ENCODE measurements at regions not wholly inside any gene's neighbourhood (a gene's known extent, or its start where the extent isn't known, plus 50 kb on each side); places are given as distances from the start of the nearest gene placed in this dataset.

DNA sequence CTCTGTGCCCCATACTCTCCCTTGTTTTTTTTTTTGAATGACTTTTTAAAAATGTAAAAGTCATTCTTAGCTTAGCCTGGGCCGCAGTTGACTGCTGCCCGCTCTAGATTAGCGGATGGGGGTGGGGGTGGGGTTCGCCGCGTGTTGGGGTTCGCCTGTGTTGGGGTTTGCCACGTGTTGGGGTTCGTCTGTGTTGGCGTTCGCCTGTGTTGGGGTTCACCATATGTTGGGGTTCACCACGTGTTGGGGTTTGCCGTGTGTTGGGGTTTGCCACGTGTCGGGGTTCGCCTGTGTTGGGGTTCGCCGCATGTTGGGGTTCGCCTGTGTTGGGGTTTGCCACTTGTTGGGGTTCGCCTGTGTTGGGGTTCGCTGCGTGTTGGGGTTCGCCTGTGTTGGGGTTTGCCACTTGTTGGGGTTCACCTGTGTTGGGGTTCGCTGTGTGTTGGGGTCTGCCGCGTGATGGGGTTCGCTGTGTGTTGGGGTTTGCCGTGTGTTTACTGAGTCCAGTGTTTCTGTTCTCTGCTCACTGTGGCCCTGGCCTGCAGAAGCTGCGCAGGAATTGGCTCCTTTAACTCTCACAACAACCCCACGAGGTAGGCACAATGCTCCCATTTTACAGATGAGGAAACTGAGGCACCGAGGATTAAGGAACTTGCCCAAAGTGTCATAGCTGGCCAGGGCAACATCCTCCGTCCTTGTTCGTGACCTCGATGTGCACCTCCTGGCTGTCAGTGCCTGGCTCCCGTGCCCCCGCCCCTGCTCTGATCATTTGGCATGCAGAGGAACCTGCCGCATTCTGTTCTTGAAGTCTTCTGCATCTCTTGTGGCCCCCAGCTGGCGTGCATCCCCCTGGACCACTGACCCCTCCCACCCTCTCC, 96.6 kb upstream of the CIBAR2 start:
- no peak overlapping the region for H3K27ac ChIP-seq

DNA sequence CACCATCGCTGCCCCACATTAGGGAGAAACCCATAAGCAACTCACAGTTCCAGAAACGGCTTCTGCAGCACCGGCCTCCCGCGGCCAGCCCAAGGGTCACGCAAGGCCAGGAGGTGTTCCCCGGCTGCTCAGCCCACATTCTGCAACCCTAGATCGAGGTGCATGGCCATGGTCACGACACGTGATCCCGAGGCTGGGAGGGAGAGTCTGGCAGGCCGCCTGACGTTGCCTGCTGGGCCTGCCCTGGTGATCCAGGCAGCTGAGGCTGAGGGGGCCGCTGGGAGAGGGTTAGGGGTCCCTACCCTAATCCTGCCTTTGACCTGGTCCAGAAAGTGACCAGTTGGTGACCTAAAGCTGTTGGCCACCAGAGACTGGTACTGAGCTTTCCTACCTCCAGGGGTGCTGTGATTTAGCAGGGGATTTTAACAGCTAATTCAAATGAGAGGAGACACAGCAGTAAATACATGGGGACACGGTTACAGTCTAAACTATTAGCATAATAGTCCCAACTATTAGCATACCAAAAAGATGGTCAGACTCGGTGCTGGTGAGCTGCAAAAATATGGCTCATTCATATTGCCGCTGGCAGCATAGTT, 97.4 kb upstream of the CIBAR2 start:
- no peak overlapping the region for H3K27ac ChIP-seq
- no peaks in the 10 kb centered on the region for H3K9me3 ChIP-seq
- H3K27me3 ChIP-seq = no peaks in the 10 kb centered on the region
- TF ChIP-seq POLR2A (IDR thresholded peaks at IDR 0.05) = no peak
- TF ChIP-seq, protein P1, sequence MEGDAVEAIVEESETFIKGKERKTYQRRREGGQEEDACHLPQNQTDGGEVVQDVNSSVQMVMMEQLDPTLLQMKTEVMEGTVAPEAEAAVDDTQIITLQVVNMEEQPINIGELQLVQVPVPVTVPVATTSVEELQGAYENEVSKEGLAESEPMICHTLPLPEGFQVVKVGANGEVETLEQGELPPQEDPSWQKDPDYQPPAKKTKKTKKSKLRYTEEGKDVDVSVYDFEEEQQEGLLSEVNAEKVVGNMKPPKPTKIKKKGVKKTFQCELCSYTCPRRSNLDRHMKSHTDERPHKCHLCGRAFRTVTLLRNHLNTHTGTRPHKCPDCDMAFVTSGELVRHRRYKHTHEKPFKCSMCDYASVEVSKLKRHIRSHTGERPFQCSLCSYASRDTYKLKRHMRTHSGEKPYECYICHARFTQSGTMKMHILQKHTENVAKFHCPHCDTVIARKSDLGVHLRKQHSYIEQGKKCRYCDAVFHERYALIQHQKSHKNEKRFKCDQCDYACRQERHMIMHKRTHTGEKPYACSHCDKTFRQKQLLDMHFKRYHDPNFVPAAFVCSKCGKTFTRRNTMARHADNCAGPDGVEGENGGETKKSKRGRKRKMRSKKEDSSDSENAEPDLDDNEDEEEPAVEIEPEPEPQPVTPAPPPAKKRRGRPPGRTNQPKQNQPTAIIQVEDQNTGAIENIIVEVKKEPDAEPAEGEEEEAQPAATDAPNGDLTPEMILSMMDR (IDR thresholded peaks at IDR 0.05) = no peak
- no peak for TF ChIP-seq POLR2AphosphoS5 (IDR thresholded peaks at IDR 0.05; ENCODE audit: insufficient read depth in 1 of 2, low read depth in 1 of 2)
- H3K36me3 ChIP-seq = no peaks in the 10 kb centered on the region
- no peak overlapping the region for H3K4me3 ChIP-seq
- intact Hi-C loops (cut with DNase I) = no loop called here
- DNase-seq (ENCODE audit: extremely low spot score in 2 of 2) = no peak
- peaks cover 36% of the 10 kb centered on the region for H3K4me1 ChIP-seq

More for the DNA sequence above, 96.6 kb upstream of the CIBAR2 start:
- no peak overlapping the region for H3K4me3 ChIP-seq
- peaks cover 36% of the 10 kb centered on the region for H3K4me1 ChIP-seq
- H3K9me3 ChIP-seq = no peaks in the 10 kb centered on the region
- H3K27me3 ChIP-seq = no peaks in the 10 kb centered on the region
- intact Hi-C loops (cut with DNase I) = no loop called here
- TF ChIP-seq POLR2A (IDR thresholded peaks at IDR 0.05) = no peak
- TF ChIP-seq POLR2AphosphoS5 (IDR thresholded peaks at IDR 0.05; ENCODE audit: insufficient read depth in 1 of 2, low read depth in 1 of 2) = no peak
- TF ChIP-seq, protein P1 (IDR thresholded peaks at IDR 0.05) = no peak
- no peaks in the 10 kb centered on the region for H3K36me3 ChIP-seq
- DNase-seq (ENCODE audit: extremely low spot score in 2 of 2) = no peak

DNA sequence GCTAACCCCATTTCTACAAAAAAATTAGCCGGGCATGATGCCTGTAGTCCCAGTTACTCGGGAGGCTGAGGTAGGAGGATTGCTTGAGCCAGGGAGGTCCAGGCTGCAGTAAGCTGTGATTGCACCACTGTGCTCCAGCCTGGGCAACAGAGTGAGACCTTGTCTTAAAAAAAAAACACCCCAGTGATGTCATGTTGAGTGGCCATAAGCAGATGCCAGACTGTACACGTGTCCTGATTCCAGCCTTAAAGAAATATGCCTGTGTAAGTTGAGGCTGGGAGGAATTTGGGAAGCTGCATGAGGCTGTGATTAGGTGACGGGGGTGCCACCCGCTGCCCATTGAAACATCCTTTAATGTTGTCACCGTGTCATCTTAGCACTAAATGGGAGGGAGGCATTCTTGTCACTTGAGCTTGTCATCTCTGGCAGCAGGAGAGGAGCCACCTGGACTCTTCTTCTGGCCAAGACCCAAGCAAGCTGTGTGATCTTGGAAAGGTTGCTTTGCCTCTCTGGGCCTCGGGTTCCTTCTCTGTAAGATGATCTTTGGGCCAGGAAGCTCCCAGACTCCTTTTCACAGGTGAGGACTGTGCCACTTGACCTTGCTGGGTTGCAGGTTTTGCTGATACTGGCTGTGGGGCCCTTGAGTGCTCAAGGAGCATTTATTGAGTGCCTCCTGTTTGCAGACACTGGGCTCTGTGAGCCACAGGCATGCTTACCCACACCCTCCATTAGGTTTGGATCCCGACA, 98.3 kb upstream of the CIBAR2 start:
- H3K4me1 ChIP-seq = peaks cover 32% of the 10 kb centered on the region
- intact Hi-C loops (cut with DNase I) = no loop called here
- no peaks in the 10 kb centered on the region for H3K36me3 ChIP-seq
- no peak overlapping the region for H3K4me3 ChIP-seq
- TF ChIP-seq POLR2AphosphoS5 (IDR thresholded peaks at IDR 0.05; ENCODE audit: insufficient read depth in 1 of 2, low read depth in 1 of 2) (no peak), POLR2A (IDR thresholded peaks at IDR 0.05) (no peak)
- TF ChIP-seq, protein P1 (IDR thresholded peaks at IDR 0.05) = no peak
- DNase-seq (ENCODE audit: extremely low spot score in 2 of 2) = no peak
- H3K9me3 ChIP-seq = no peaks in the 10 kb centered on the region
- H3K27me3 ChIP-seq = no peaks in the 10 kb centered on the region
- H3K27ac ChIP-seq = no peak overlapping the region

DNA sequence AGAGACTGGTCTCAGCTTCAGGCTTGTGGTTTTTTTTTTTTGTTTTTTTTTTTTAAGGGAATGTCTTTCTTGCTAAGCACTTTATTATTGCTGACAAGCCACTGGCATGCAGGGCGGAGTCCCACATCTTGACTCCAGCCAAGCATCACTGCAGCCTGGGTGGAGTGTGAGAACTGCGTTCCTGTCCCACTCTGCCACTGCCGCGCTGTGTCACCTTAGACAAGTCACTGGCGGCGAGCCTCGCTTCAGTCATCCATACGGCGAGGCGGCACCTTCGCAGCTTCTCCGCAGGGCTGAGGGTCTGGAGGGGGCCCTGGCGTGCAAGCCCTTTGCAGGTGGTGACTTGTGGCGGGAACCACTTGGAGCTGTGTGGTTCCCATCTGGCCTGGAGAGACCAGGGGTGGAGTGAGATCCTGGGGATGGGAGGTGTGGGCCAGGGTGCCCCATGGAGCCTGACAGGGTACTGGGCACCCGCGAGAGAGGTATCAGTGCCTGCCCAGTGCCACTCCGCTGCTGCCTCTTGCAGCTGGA, 99.1 kb upstream of the CIBAR2 start:
- Histone ChIP-seq H3K9me3 (no peaks in the 10 kb centered on the region), H3K27me3 (no peaks in the 10 kb centered on the region), H3K27ac (no peak overlapping the region), H3K4me1 (peaks cover 25% of the 10 kb centered on the region), H3K36me3 (no peaks in the 10 kb centered on the region), H3K4me3 (no peak overlapping the region)
- intact Hi-C loops (cut with DNase I) = no loop called here
- no peak for TF ChIP-seq POLR2A (IDR thresholded peaks at IDR 0.05)
- TF ChIP-seq, protein P1 (IDR thresholded peaks at IDR 0.05) = no peak
- TF ChIP-seq POLR2AphosphoS5 (IDR thresholded peaks at IDR 0.05; ENCODE audit: insufficient read depth in 1 of 2, low read depth in 1 of 2) = no peak
- DNase-seq (ENCODE audit: extremely low spot score in 2 of 2) = no peak

All from vagina (tissue), 2 donors.